IgD-negative memory B cell (primary cell): ENCODE measurements at regions not wholly inside any gene's neighbourhood (a gene's known extent, or its start where the extent isn't known, plus 50 kb on each side); places are given as distances from the start of the nearest gene placed in this dataset.

Experiments
- H3K27ac Mint-ChIP-seq, 3 donors: one replicate each; pipeline ENCODE4 v1.8.0; 2020 to 2022; ENCODE audit warnings: mild to moderate bottlenecking in 3 of 3, mixed read lengths in 3 of 3, moderate library complexity in 1 of 3
- H3K27me3 Mint-ChIP-seq: one replicate; pipeline ENCODE4 v1.8.0; 2021; ENCODE audit warnings: mixed read lengths
- H3K36me3 Mint-ChIP-seq: one replicate; pipeline ENCODE4 v1.8.0; 2020; ENCODE audit warnings: mild to moderate bottlenecking, mixed read lengths
- H3K4me1 Mint-ChIP-seq, 3 donors: one replicate each; pipeline ENCODE4 v1.8.0; 2020 to 2022; ENCODE audit warnings: mixed read lengths in 3 of 3, mild to moderate bottlenecking in 1 of 3
- H3K4me3 Mint-ChIP-seq, 4 donors: one replicate each; pipeline ENCODE4 v1.8.0; 2020 to 2022; ENCODE audit warnings: mild to moderate bottlenecking in 4 of 4, mixed read lengths in 4 of 4, moderate library complexity in 3 of 4
- H3K9me3 Mint-ChIP-seq, 3 donors: one replicate each; pipeline ENCODE4 v1.8.0; 2020 to 2021; ENCODE audit warnings: mixed read lengths in 3 of 3, mild to moderate bottlenecking in 1 of 3

DNA sequence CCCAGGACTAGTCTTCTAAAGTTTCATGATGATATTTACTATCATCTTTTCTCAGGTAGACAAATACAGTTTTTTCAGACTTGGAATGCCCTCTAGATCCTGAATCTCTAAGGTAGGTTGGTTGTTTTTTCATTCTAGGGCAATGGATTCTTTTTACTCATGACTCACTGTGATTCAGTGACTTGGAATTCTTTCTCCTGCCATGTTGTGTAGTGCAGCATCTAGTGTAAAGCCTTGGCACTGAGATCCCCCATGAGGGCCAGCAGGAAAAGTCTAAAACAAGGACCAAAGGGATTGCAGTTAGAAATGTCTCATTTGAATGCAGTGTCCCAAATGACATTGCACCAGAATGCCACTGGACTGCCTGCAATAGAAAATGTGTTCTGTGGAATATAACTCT, 430.4 kb downstream of the NEBL start:
- H3K4me3 Mint-ChIP-seq = no peak overlapping the region
- peaks cover 6 to 8% (median 6%) of the 10 kb centered on the region in 3 donors for H3K9me3 Mint-ChIP-seq
- H3K27ac Mint-ChIP-seq = no peak overlapping the region
- no peaks in the 10 kb centered on the region for H3K27me3 Mint-ChIP-seq
- H3K36me3 Mint-ChIP-seq = no peaks in the 10 kb centered on the region
- H3K4me1 Mint-ChIP-seq = no peaks in the 10 kb centered on the region

GRCh38 chr10:20457649-20458048, 439.5 kb downstream of the NEBL start:
- Mint-ChIP-seq H3K4me1 (no peaks in the 10 kb centered on the region), H3K27ac (no peak overlapping the region), H3K36me3 (no peaks in the 10 kb centered on the region), H3K9me3 (peaks cover 3 to 12% (median 4%) of the 10 kb centered on the region in 3 donors), H3K4me3 (no peak overlapping the region), H3K27me3 (no peaks in the 10 kb centered on the region)

- Mint-ChIP-seq H3K27ac (no peak overlapping the region), H3K9me3 (peaks cover 2 to 4% (median 2%) of the 10 kb centered on the region in 3 donors), H3K27me3 (no peaks in the 10 kb centered on the region), H3K4me1 (no peaks in the 10 kb centered on the region), H3K36me3 (no peaks in the 10 kb centered on the region), H3K4me3 (no peak overlapping the region)
These were observed 441.3 kb downstream of the NEBL start for GRCh38 chr10:20455774-20456173.

GRCh38 chr10:20454331-20454730, 442.8 kb downstream of the NEBL start:
- Mint-ChIP-seq H3K9me3 (peaks cover 0 to 3% (median 2%) of the 10 kb centered on the region in 3 donors), H3K4me3 (no peak overlapping the region), H3K4me1 (no peaks in the 10 kb centered on the region), H3K27me3 (no peaks in the 10 kb centered on the region), H3K36me3 (no peaks in the 10 kb centered on the region), H3K27ac (no peak overlapping the region)

- no peaks in the 10 kb centered on the region for H3K27me3 Mint-ChIP-seq
- H3K36me3 Mint-ChIP-seq = no peaks in the 10 kb centered on the region
- no peak overlapping the region for H3K27ac Mint-ChIP-seq
- peaks cover 4 to 6% (median 5%) of the 10 kb centered on the region in 3 donors for H3K9me3 Mint-ChIP-seq
- no peak overlapping the region for H3K4me3 Mint-ChIP-seq
- H3K4me1 Mint-ChIP-seq = no peaks in the 10 kb centered on the region
These were observed 450.4 kb downstream of the NEBL start for GRCh38 chr10:20446561-20447193.

DNA sequence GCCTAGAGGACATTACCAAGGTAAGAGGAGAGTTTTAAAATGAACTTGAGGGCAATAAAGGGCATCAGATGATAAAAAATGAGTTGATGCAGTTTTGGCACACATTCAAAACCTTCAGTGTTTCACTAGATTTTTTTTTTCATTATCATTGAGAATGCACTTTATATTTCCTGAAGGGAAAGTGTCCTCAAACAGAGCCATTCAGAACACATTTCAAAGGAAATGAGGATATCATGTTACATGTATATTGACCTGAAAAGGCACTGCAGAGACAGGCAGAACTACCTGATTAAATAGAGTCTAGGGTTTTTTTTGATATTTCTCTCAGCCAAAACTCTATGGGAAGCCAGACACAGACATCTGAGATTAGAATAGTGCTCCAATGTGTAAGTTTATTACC, 454.0 kb downstream of the NEBL start:
- H3K27me3 Mint-ChIP-seq = no peaks in the 10 kb centered on the region
- H3K36me3 Mint-ChIP-seq = no peaks in the 10 kb centered on the region
- H3K4me1 Mint-ChIP-seq = no peaks in the 10 kb centered on the region
- no peak overlapping the region for H3K27ac Mint-ChIP-seq
- H3K4me3 Mint-ChIP-seq = no peak overlapping the region
- peaks cover 6 to 10% (median 8%) of the 10 kb centered on the region in 3 donors for H3K9me3 Mint-ChIP-seq

GRCh38 chr10:20429742-20430141, 467.4 kb downstream of the NEBL start:
- Mint-ChIP-seq H3K36me3 (no peaks in the 10 kb centered on the region), H3K4me1 (no peaks in the 10 kb centered on the region), H3K4me3 (no peak overlapping the region), H3K27me3 (no peaks in the 10 kb centered on the region), H3K9me3 (peaks cover 2 to 20% (median 4%) of the 10 kb centered on the region in 3 donors), H3K27ac (no peak overlapping the region)

DNA sequence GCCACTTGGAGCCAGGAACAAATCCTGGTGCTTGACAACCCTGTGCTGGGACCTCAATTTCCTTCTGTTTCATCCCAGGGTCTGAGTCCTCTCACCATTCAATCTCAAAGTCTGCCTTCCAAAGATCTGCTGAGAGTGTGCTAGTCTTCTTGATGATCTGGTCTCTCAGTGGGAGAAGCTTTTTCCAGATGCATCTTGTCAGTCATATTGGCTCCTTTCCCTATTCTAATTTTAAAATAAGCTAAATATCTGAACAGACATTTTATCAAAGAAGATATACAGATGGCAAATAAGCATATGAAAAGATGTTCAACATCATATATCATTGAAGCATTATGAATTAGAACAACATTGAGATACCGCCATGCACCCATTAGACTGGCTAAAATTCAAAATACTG, 469.3 kb downstream of the NEBL start:
- peaks cover under 1 to 30% (median 11%) of the 10 kb centered on the region in 3 donors for H3K9me3 Mint-ChIP-seq
- H3K4me1 Mint-ChIP-seq = no peaks in the 10 kb centered on the region
- no peaks in the 10 kb centered on the region for H3K27me3 Mint-ChIP-seq
- H3K4me3 Mint-ChIP-seq = no peak overlapping the region
- no peak overlapping the region for H3K27ac Mint-ChIP-seq
- no peaks in the 10 kb centered on the region for H3K36me3 Mint-ChIP-seq

GRCh38 chr10:20418286-20418685, 478.8 kb downstream of the NEBL start:
- no peak overlapping the region for H3K4me3 Mint-ChIP-seq
- H3K36me3 Mint-ChIP-seq = no peaks in the 10 kb centered on the region
- H3K4me1 Mint-ChIP-seq = no peaks in the 10 kb centered on the region
- no peak overlapping the region for H3K27ac Mint-ChIP-seq
- H3K9me3 Mint-ChIP-seq = peaks cover 7 to 17% (median 13%) of the 10 kb centered on the region in 3 donors
- H3K27me3 Mint-ChIP-seq = no peaks in the 10 kb centered on the region

GRCh38 chr10:20417791-20418190, 479.3 kb downstream of the NEBL start:
- no peak overlapping the region for H3K4me3 Mint-ChIP-seq
- no peaks in the 10 kb centered on the region for H3K4me1 Mint-ChIP-seq
- no peaks in the 10 kb centered on the region for H3K27me3 Mint-ChIP-seq
- no peak overlapping the region for H3K27ac Mint-ChIP-seq
- H3K36me3 Mint-ChIP-seq = no peaks in the 10 kb centered on the region
- peaks cover 7 to 17% (median 13%) of the 10 kb centered on the region in 3 donors for H3K9me3 Mint-ChIP-seq

- peaks cover 5 to 17% (median 11%) of the 10 kb centered on the region in 3 donors for H3K9me3 Mint-ChIP-seq
- no peaks in the 10 kb centered on the region for H3K4me1 Mint-ChIP-seq
- H3K4me3 Mint-ChIP-seq = no peak overlapping the region
- no peaks in the 10 kb centered on the region for H3K27me3 Mint-ChIP-seq
- no peaks in the 10 kb centered on the region for H3K36me3 Mint-ChIP-seq
- H3K27ac Mint-ChIP-seq = no peak overlapping the region
These were observed 481.4 kb downstream of the NEBL start for GRCh38 chr10:20415684-20416083.

DNA sequence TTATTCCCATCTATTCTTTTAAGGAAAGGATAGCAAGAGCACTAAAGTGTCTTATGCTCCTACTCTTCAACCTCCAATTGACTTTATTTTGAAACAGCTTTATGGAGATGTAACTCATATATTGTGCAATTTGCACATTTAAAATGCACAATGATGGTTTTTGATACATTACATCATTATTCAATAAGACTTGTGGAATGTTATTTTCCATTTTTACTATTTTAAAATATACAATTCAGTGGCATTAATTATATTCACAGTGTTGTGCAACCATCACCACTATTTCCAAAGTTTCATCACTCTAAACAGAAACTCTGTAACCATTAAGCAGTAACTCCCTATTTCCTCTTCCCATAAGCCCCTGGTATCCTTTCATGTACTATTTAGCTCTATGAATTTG, 489.8 kb downstream of the NEBL start:
- no peak overlapping the region for H3K4me3 Mint-ChIP-seq
- H3K27me3 Mint-ChIP-seq = no peaks in the 10 kb centered on the region
- H3K36me3 Mint-ChIP-seq = no peaks in the 10 kb centered on the region
- H3K4me1 Mint-ChIP-seq = no peaks in the 10 kb centered on the region
- peaks cover 1 to 7% (median 4%) of the 10 kb centered on the region in 3 donors for H3K9me3 Mint-ChIP-seq
- H3K27ac Mint-ChIP-seq = no peak overlapping the region

DNA sequence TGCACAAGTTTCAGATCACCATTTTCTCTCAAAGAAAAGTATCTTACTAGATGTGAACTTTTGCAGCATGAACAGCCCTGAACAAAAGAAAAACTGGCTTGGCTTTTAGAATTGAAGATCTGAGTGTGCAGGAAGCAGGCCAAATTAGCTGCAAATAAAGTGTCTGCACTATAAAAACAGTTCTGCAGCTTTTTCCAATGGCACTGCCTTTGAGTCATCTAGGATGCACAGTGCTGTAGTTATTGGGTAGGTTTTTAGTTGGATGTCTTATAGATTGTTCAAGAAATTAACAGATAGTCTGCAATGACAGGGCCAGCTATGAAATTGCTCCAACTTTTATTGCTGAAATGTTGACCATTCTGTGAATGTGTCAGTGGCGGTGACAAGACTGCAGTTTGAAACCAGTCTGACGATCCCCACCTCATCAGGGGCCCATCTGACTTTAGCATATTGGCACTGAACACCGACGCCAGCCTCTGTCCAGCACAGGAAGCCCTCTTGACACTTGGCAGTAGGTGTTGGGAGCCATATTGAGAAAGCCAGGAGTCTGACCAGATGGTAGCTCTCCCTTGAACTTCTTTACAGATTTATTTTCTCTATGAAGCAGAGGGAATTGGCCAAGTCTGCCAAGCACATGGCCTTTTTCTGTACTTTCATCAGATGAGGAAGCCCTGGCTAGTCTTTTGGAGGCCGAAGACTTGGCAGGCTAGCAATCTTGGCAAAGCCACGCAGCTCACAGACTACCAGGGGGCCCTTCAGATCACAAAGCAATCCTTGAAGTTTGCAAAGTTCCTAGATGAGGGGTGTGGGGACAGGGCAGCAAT, 490.6 kb downstream of the NEBL start:
- Mint-ChIP-seq H3K9me3 (peaks cover 1 to 5% (median 4%) of the 10 kb centered on the region in 3 donors), H3K36me3 (no peaks in the 10 kb centered on the region), H3K4me1 (no peaks in the 10 kb centered on the region), H3K27me3 (no peaks in the 10 kb centered on the region), H3K27ac (no peak overlapping the region), H3K4me3 (no peak overlapping the region)

- H3K27ac Mint-ChIP-seq = peak overlapping the region in 1 of 3 donors; percentile 61
- no peak overlapping the region for H3K4me3 Mint-ChIP-seq
- peaks cover 1 to 4% (median 3%) of the 10 kb centered on the region in 3 donors for H3K9me3 Mint-ChIP-seq
- H3K36me3 Mint-ChIP-seq = no peaks in the 10 kb centered on the region
- H3K4me1 Mint-ChIP-seq = no peaks in the 10 kb centered on the region
- no peaks in the 10 kb centered on the region for H3K27me3 Mint-ChIP-seq
These were observed 491.4 kb downstream of the NEBL start for GRCh38 chr10:20405761-20406160.

DNA sequence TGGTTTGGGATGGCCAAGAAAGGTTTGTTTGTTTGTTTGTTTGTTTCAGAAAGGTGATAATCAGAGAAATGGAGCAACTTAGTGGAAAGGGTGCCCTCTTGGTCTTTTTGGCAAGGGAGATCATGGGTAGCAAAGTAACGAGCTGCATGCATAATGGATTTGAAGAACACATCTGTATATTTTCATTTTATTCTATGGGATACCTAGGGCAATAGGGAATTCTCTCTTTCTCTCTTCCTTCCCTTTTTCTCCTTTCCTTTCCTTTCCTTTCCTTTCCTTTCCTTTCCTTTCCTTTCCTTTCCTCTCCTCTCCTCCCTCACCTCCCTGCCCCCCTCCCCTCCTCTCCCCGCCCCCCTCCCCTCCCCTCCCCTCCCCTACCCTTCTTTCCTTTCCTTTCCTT, 492.1 kb downstream of the NEBL start:
- no peak overlapping the region for H3K27ac Mint-ChIP-seq
- H3K9me3 Mint-ChIP-seq = peaks cover 0 to 6% (median 1%) of the 10 kb centered on the region in 3 donors
- H3K4me3 Mint-ChIP-seq = no peak overlapping the region
- H3K4me1 Mint-ChIP-seq = no peaks in the 10 kb centered on the region
- no peaks in the 10 kb centered on the region for H3K36me3 Mint-ChIP-seq
- no peaks in the 10 kb centered on the region for H3K27me3 Mint-ChIP-seq

- peaks cover 3 to 13% (median 5%) of the 10 kb centered on the region in 3 donors for H3K9me3 Mint-ChIP-seq
- no peak overlapping the region for H3K4me3 Mint-ChIP-seq
- no peaks in the 10 kb centered on the region for H3K4me1 Mint-ChIP-seq
- H3K36me3 Mint-ChIP-seq = peaks cover 2% of the 10 kb centered on the region
- no peaks in the 10 kb centered on the region for H3K27me3 Mint-ChIP-seq
- no peak overlapping the region for H3K27ac Mint-ChIP-seq
These were observed 497.3 kb downstream of the NEBL start for GRCh38 chr10:20399772-20400171.
